ENCODE measurements at regions not wholly inside any gene's neighbourhood (a gene's known extent, or its start where the extent isn't known, plus 50 kb on each side); places are given as distances from the start of the nearest gene placed in this dataset.

DNA sequence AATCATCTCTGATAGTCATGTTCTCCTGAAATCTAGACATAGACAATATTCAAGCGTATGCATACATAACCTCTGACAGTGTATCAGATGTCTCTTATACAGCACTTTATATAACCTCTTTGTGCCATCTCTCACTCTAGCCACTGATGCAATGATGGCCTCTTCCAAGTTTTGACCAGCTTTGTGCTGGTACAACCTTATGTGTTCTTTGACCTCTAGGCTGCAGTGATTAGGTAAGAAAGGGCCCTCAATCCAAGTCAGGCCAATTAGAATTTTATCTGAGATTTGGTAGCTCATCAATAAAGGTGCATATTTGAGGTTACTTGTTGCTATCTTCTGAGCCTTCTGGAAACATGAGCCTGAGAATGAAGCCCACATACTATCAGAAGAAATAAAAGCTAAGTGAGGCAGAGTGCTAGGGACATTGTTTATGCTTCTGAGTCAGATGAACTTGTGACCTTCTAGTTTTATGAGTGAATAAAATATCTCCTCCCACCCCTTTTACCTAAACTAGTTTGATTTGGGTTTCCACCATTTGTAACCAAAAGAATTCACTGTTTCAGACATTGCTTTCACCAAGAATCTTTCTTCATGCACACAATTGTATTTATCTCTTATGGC is 283.2 kb upstream of the SUCLG2 start:
- TF ChIP-seq POLR2A (IDR thresholded peaks at IDR 0.05; ENCODE audit: low read length) (no peak), GATA1 (IDR thresholded peaks at IDR 0.05; ENCODE audit: low read depth, low read length) (no peak)

Measured in erythroblast (primary cell).